ENCODE measurements at regions not wholly inside any gene's neighbourhood (a gene's known extent, or its start where the extent isn't known, plus 50 kb on each side); places are given as distances from the start of the nearest gene placed in this dataset.

DNA sequence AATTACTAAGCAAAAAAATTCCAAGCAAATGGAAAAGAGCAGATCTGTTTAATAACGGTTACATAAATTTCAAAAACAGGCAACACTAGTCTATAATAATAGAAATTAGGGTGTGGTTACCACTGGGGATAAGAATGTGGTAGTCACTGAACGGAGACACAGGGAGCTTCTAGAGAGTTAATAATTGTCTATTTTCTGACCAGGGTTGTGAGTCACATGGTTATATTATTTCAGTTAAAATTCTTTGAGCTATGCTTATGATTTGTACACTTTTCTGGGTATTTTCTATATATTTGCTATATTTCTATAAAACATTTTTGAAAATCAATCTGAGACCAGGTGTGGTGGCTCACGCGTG is 433.9 kb upstream of the MAF start:
- Histone ChIP-seq H3K27ac (ENCODE audit: low read depth, low read length, poor library complexity, severe bottlenecking) (no peak overlapping the region), H3K4me3 (ENCODE audit: low read depth, low read length, poor library complexity, severe bottlenecking) (no peak overlapping the region), H3K27me3 (replicated peaks; ENCODE audit: insufficient read depth, low read depth, low read length, poor library complexity) (no peaks in the 10 kb centered on the region), H3K9me3 (ENCODE audit: low read depth, low read length, poor library complexity, severe bottlenecking) (no peaks in the 10 kb centered on the region), H3K4me1 (ENCODE audit: insufficient read depth, low read length, poor library complexity, severe bottlenecking) (no peaks in the 10 kb centered on the region), H3K36me3 (ENCODE audit: insufficient read depth, low read length, poor library complexity, severe bottlenecking) (no peaks in the 10 kb centered on the region)
- TF ChIP-seq, protein P1, sequence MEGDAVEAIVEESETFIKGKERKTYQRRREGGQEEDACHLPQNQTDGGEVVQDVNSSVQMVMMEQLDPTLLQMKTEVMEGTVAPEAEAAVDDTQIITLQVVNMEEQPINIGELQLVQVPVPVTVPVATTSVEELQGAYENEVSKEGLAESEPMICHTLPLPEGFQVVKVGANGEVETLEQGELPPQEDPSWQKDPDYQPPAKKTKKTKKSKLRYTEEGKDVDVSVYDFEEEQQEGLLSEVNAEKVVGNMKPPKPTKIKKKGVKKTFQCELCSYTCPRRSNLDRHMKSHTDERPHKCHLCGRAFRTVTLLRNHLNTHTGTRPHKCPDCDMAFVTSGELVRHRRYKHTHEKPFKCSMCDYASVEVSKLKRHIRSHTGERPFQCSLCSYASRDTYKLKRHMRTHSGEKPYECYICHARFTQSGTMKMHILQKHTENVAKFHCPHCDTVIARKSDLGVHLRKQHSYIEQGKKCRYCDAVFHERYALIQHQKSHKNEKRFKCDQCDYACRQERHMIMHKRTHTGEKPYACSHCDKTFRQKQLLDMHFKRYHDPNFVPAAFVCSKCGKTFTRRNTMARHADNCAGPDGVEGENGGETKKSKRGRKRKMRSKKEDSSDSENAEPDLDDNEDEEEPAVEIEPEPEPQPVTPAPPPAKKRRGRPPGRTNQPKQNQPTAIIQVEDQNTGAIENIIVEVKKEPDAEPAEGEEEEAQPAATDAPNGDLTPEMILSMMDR (conservative IDR thresholded peaks at IDR 0.05; ENCODE audit: low read depth, low read length), result no peak
- TF ChIP-seq EZH2 (IDR thresholded peaks at IDR 0.05; ENCODE audit: borderline replicate concordance, low read depth, low read length, poor library complexity, severe bottlenecking), result no peak
- intact Hi-C loops (cut with micrococcal nuclease; ENCODE audit: unreplicated experiment), result no loop called here
- DNase-seq (ENCODE audit: low spot score), result no peak
- POLR2A ChIA-PET (ENCODE audit: low non-redundant PET), result no interaction called here
- CTCF ChIA-PET, result no interaction called here
- no TSS peak for BruUV-seq (replicated peaks)

DNA sequence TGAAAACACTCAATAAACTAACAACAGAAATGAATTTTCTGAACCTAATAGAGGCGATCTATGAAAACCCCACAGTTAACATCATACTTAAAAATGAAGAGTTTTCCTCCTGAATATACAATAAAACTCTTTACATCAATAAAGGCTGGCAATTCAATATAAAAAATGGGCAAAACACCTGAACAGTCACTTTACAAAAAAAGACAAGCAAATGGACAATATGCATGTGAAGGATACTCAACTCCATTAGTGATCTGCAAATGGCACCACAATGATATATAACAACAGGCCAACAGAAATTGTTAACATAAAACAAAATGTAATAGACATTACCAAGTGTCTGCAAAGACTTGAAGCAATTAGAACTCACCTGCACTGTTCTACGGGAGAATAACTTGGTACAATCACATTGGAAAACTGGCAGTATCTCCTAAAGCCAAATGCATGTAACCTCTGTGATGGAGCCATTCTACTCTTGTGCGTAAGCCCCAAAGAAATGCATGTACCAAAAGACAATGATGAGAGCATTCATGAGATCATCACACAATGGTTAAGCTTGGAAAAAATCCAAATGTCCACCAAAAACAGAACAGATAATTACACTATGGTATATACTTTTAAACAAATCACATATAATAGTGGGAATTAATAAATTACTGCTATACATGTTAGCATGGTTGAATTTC is 433.4 kb upstream of the MAF start:
- Histone ChIP-seq H3K36me3 (ENCODE audit: insufficient read depth, low read length, poor library complexity, severe bottlenecking) (no peaks in the 10 kb centered on the region), H3K9me3 (ENCODE audit: low read depth, low read length, poor library complexity, severe bottlenecking) (no peaks in the 10 kb centered on the region), H3K27me3 (replicated peaks; ENCODE audit: insufficient read depth, low read depth, low read length, poor library complexity) (no peaks in the 10 kb centered on the region), H3K27ac (ENCODE audit: low read depth, low read length, poor library complexity, severe bottlenecking) (no peak overlapping the region), H3K4me3 (ENCODE audit: low read depth, low read length, poor library complexity, severe bottlenecking) (no peak overlapping the region), H3K4me1 (ENCODE audit: insufficient read depth, low read length, poor library complexity, severe bottlenecking) (no peaks in the 10 kb centered on the region)
- TF ChIP-seq, protein P1 (conservative IDR thresholded peaks at IDR 0.05; ENCODE audit: low read depth, low read length), result no peak
- no peak for TF ChIP-seq EZH2 (IDR thresholded peaks at IDR 0.05; ENCODE audit: borderline replicate concordance, low read depth, low read length, poor library complexity, severe bottlenecking)
- intact Hi-C loops (cut with micrococcal nuclease; ENCODE audit: unreplicated experiment), result no loop called here
- ChIA-PET POLR2A (ENCODE audit: low non-redundant PET) (no interaction called here), CTCF (no interaction called here)
- DNase-seq (ENCODE audit: low spot score), result no peak
- BruUV-seq (replicated peaks), result no TSS peak

DNA sequence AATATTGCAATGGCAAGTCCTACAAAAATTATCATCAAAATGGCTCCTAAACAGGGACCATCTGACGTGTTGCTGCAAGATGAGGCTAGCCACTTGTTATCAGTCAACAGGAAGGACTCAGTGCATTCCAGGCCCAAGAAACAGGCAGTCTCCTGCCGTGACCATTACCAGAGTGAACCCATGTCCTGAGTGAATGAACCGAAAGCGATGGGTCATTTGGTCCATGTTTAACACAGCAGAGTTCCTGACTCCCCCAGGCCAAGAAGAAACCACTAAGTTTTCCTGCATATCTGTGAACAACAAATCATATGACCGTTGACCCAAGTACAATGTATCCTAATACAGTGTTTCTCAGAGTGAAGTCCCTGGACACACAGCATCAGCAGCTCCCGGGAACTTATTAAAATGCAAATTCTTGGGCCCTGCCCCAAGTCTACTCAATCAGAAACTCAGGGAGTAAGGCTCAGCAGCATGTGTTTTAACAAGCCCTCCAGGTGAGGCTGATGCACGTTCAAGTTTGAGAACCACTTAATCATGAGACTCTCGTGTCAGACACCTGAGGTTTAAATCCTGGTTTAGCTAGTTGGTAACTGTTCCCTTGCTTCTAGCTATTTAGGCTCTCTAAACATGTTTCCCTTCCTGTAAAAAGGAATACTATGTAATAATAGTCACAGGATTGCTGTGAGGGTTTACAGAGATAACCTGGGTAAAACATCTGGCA is 429.4 kb upstream of the MAF start:
- Histone ChIP-seq H3K27ac (ENCODE audit: low read depth, low read length, poor library complexity, severe bottlenecking) (no peak overlapping the region), H3K4me1 (ENCODE audit: insufficient read depth, low read length, poor library complexity, severe bottlenecking) (no peaks in the 10 kb centered on the region), H3K36me3 (ENCODE audit: insufficient read depth, low read length, poor library complexity, severe bottlenecking) (no peaks in the 10 kb centered on the region), H3K9me3 (ENCODE audit: low read depth, low read length, poor library complexity, severe bottlenecking) (no peaks in the 10 kb centered on the region), H3K4me3 (ENCODE audit: low read depth, low read length, poor library complexity, severe bottlenecking) (no peak overlapping the region), H3K27me3 (replicated peaks; ENCODE audit: insufficient read depth, low read depth, low read length, poor library complexity) (no peaks in the 10 kb centered on the region)
- BruUV-seq (replicated peaks), result no TSS peak
- intact Hi-C loops (cut with micrococcal nuclease; ENCODE audit: unreplicated experiment), result no loop called here
- ChIA-PET CTCF (no interaction called here), POLR2A (ENCODE audit: low non-redundant PET) (no interaction called here)
- no peak for DNase-seq (ENCODE audit: low spot score)
- no peak for TF ChIP-seq EZH2 (IDR thresholded peaks at IDR 0.05; ENCODE audit: borderline replicate concordance, low read depth, low read length, poor library complexity, severe bottlenecking)
- TF ChIP-seq, protein P1 (conservative IDR thresholded peaks at IDR 0.05; ENCODE audit: low read depth, low read length), result no peak
